Breast epithelium (tissue), 4 donors: ENCODE measurements at regions not wholly inside any gene's neighbourhood (a gene's known extent, or its start where the extent isn't known, plus 50 kb on each side); places are given as distances from the start of the nearest gene placed in this dataset.

Experiments used
- DNase-seq, 2 donors: peaks; one replicate each; pipeline ENCODE4 v3.0.0-alpha.2; 2019; ENCODE audit warnings: low spot score in 2 of 2
- H3K27ac ChIP-seq, 2 donors: fragments of 200-600 bp; sonication (generic) in 1 of 2; one replicate each; pipeline ENCODE4 v1.5.1; 2016 to 2019; ENCODE audit warnings: mild to moderate bottlenecking in 1 of 2
- H3K27me3 ChIP-seq, 2 donors: fragments of 200-600 bp; sonication (generic) in 1 of 2; one replicate each; pipeline versions ENCODE4 v1.5.1 to v1.6.0; 2017 to 2019; ENCODE audit warnings: control low read depth in 1 of 2, mild to moderate bottlenecking in 1 of 2
- H3K36me3 ChIP-seq: fragments of 200-600 bp; one replicate; pipeline ENCODE4 v1.5.1; 2019
- H3K4me1 ChIP-seq, 2 donors: fragments of 200-600 bp; sonication (generic); one replicate each; pipeline ENCODE4 v1.5.1; 2016 to 2019; ENCODE audit warnings: control low read depth in 1 of 2
- H3K4me3 ChIP-seq, 3 donors: fragments of 200-600 bp; sonication (generic); 1 replicate in 2 of 3; 2 replicates in 1 of 3; pipeline ENCODE4 v1.5.1; 2016 to 2019; ENCODE audit warnings: mild to moderate bottlenecking in 3 of 3, moderate library complexity in 2 of 3
- H3K9me3 ChIP-seq, 2 donors: fragments of 200-600 bp; sonication (generic) in 1 of 2; one replicate each; pipeline ENCODE4 v1.5.1; 2016 to 2019; ENCODE audit warnings: control low read depth in 1 of 2
- POLR2A ChIP-seq: fragments of 450-650 bp; IDR thresholded peaks from one replicate; pipeline ENCODE4 v1.6.1; 2016; ENCODE audit warnings: antibody characterized with exemption, mild to moderate bottlenecking, moderate library complexity
- POLR2AphosphoS5 ChIP-seq, 3 donors: sonication (generic); formaldehyde crosslinking; IDR thresholded peaks; one replicate each; pipeline ENCODE4 v1.6.1; 2017; ENCODE audit warnings: antibody characterized with exemption in 3 of 3
- intact Hi-C: fragments of 100-400 bp; cut with DNase I; formaldehyde crosslinking; loops from one replicate; pipeline ENCODE4 v1.15.1; 2023; ENCODE audit warnings: low total_unique reads
- TF ChIP-seq, protein P1 (sequence below), 3 donors: fragments of 450-650 bp; IDR thresholded peaks; one replicate each; pipeline ENCODE4 v1.5.1; 2016 to 2017; ENCODE audit warnings: antibody characterized with exemption in 3 of 3, mild to moderate bottlenecking in 3 of 3, moderate library complexity in 3 of 3

- H3K36me3 ChIP-seq, result no peaks in the 10 kb centered on the region
- intact Hi-C loops, result no loop called here
- no peak overlapping the region for H3K4me3 ChIP-seq
- TF ChIP-seq POLR2AphosphoS5 (IDR thresholded peaks at IDR 0.05), result no peak
- TF ChIP-seq, protein P1, sequence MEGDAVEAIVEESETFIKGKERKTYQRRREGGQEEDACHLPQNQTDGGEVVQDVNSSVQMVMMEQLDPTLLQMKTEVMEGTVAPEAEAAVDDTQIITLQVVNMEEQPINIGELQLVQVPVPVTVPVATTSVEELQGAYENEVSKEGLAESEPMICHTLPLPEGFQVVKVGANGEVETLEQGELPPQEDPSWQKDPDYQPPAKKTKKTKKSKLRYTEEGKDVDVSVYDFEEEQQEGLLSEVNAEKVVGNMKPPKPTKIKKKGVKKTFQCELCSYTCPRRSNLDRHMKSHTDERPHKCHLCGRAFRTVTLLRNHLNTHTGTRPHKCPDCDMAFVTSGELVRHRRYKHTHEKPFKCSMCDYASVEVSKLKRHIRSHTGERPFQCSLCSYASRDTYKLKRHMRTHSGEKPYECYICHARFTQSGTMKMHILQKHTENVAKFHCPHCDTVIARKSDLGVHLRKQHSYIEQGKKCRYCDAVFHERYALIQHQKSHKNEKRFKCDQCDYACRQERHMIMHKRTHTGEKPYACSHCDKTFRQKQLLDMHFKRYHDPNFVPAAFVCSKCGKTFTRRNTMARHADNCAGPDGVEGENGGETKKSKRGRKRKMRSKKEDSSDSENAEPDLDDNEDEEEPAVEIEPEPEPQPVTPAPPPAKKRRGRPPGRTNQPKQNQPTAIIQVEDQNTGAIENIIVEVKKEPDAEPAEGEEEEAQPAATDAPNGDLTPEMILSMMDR (IDR thresholded peaks at IDR 0.05), result no peak
- TF ChIP-seq POLR2A, result no peak
- no peaks in the 10 kb centered on the region for H3K4me1 ChIP-seq
- H3K27me3 ChIP-seq, result no peaks in the 10 kb centered on the region
- no peaks in the 10 kb centered on the region for H3K9me3 ChIP-seq
- DNase-seq, result no peak
- no peak overlapping the region for H3K27ac ChIP-seq
Measured at GRCh38 chr3:90039994-90040393, 932.6 kb downstream of the EPHA3 start.

- intact Hi-C loops, result no loop called here
- no peak overlapping the region for H3K27ac ChIP-seq
- no peaks in the 10 kb centered on the region for H3K36me3 ChIP-seq
- TF ChIP-seq POLR2A, result no peak
- TF ChIP-seq, protein P1 (IDR thresholded peaks at IDR 0.05), result no peak
- no peaks in the 10 kb centered on the region for H3K9me3 ChIP-seq
- no peak overlapping the region for H3K4me3 ChIP-seq
- no peaks in the 10 kb centered on the region for H3K4me1 ChIP-seq
- no peaks in the 10 kb centered on the region for H3K27me3 ChIP-seq
- no peak for DNase-seq
Measured at GRCh38 chr3:90040554-90040953, 933.1 kb downstream of the EPHA3 start.

DNA sequence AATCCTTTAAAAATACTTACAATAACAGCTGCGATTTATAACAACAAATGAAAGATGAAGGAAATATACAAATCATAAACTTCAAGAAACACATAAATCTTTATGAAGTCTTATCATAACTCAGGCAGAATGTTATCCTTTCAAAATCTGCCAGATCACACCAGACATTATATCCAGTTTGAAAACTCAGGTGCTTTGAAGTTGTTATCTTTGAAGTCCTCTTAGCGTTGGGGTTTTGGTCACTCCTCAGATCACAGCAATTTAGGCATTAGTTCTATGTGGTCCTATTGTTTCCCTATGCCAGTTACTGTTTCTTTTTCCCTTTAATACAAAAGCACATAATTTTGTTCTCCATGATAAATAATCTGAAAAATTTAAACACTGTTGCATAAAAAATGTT, 934.6 kb downstream of the EPHA3 start:
- H3K27me3 ChIP-seq, result no peaks in the 10 kb centered on the region
- H3K4me1 ChIP-seq, result no peaks in the 10 kb centered on the region
- DNase-seq, result no peak
- intact Hi-C loops, result no loop called here
- no peak overlapping the region for H3K27ac ChIP-seq
- TF ChIP-seq POLR2AphosphoS5 (IDR thresholded peaks at IDR 0.05) (no peak), POLR2A (no peak)
- TF ChIP-seq, protein P1 (IDR thresholded peaks at IDR 0.05), result no peak
- no peaks in the 10 kb centered on the region for H3K36me3 ChIP-seq
- no peak overlapping the region for H3K4me3 ChIP-seq
- H3K9me3 ChIP-seq, result no peaks in the 10 kb centered on the region

DNA sequence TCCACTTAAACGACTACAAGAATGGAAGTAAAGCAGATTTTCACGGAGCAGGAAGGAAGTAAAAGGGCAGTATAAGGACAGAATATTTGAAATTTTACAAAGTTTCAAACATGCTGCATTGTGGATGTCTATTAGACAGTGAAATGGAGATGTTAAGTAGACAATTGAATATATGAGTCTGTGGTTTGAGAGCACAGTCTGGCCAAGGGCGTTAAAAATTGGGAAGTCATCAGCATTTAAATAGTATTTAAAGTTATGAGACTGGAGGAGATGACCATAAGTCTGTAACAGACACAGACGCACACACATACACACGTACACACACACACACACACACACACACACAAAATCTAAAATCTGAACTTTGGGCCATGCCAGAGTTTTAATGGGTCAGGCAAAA, 935.9 kb downstream of the EPHA3 start:
- no peak overlapping the region for H3K27ac ChIP-seq
- TF ChIP-seq, protein P1 (IDR thresholded peaks at IDR 0.05), result no peak
- no peak for TF ChIP-seq POLR2A
- no peak for TF ChIP-seq POLR2AphosphoS5 (IDR thresholded peaks at IDR 0.05)

GRCh38 chr3:90044084-90044816, 936.8 kb downstream of the EPHA3 start:
- no peak overlapping the region for H3K27ac ChIP-seq
- intact Hi-C loops, result no loop called here
- H3K27me3 ChIP-seq, result no peaks in the 10 kb centered on the region
- no peaks in the 10 kb centered on the region for H3K36me3 ChIP-seq
- TF ChIP-seq POLR2A (no peak), POLR2AphosphoS5 (IDR thresholded peaks at IDR 0.05) (no peak)
- no peak overlapping the region for H3K4me3 ChIP-seq
- H3K4me1 ChIP-seq, result no peaks in the 10 kb centered on the region
- DNase-seq, result no peak
- H3K9me3 ChIP-seq, result no peaks in the 10 kb centered on the region

More for the DNA sequence above, 935.9 kb downstream of the EPHA3 start:
- Histone ChIP-seq H3K36me3 (no peaks in the 10 kb centered on the region), H3K27me3 (no peaks in the 10 kb centered on the region), H3K4me1 (no peaks in the 10 kb centered on the region), H3K4me3 (no peak overlapping the region), H3K9me3 (no peaks in the 10 kb centered on the region)
- intact Hi-C loops, result no loop called here
- DNase-seq, result no peak
